Amniotic epithelial cell (primary cell): ENCODE measurements at regions not wholly inside any gene's neighbourhood (a gene's known extent, or its start where the extent isn't known, plus 50 kb on each side); places are given as distances from the start of the nearest gene placed in this dataset.

Experiments
- DNase-seq: peaks from one replicate; pipeline ENCODE4 v3.0.0-alpha.2; 2010; ENCODE audit warnings: low read depth

DNA sequence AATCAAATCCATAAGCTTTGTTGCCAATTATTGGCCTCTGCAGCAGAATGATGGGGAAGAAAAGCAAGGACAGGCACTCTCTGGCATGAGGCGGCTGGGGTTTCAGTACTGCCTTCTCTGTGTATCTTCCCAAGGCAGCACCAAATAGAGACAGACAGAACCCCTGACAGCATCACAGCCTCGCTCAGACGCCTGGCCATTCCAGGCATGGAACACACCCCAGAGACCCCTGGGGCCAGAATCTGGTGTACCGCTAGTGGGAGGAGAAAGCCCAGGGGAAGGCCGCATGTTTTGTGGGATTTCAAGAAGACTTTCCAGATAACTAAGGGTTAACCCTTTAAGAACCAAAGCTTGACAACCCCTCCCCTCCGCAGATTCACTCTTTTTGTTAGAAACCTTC is 282.1 kb downstream of the EN1 start:
- DNase-seq = no peak

DNA sequence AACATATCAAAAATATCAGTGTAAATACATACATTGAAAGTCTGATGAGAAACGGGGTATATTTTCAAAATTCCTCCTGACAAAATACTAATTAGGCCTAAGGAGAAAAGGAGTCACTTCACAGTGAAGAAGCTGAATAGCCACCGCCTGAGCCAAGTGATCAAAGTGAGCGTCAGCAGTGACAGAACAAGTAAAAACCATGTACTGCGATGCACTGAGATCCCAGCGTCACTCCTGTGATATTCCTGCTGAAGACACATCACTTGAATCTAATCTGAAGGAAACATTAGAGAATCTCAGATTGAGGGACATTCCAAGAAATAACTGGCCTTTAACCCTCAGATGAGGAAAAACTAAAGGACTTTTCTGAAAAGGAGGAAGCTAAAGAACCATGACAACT is 285.3 kb downstream of the EN1 start:
- no peak for DNase-seq

DNA sequence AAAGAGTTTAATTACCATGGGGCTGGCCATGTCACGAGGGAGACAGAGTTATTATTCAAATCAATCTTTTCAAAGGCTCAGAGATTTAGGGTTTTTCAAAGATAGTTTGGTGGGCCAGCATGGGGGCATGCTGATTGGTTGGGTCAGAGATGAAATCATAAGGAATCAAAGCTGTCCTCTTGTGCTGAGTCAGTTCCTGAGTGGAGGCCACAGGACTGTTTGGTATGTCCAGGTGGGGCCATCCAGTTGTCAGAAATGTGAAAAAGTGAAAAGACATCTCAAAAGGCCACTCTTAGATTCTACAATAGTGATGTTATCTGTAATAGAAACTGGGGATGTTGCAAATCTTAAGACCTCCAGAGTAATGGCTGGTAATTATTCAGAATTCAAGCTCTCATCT is 288.6 kb downstream of the EN1 start:
- DNase-seq = no peak

DNA sequence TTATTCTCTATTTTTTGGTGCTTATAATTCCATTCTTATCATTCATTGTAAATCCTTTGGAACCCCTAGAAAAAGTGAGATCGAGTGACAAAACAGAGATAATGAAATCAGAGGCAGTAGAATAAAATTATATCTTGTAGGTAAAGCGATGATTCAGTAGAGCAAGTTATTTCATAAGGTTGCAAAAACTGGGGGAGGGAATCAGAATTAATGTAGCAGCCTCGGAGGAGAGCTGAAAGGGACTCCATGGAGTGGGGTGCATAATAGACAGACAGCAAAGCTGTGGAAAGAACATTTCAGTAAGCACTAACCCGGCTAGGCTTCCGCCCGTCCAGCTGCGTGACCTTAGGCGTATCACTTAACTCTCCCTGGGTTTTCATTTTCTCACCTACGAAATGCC is 289.7 kb downstream of the EN1 start:
- no peak for DNase-seq

DNA sequence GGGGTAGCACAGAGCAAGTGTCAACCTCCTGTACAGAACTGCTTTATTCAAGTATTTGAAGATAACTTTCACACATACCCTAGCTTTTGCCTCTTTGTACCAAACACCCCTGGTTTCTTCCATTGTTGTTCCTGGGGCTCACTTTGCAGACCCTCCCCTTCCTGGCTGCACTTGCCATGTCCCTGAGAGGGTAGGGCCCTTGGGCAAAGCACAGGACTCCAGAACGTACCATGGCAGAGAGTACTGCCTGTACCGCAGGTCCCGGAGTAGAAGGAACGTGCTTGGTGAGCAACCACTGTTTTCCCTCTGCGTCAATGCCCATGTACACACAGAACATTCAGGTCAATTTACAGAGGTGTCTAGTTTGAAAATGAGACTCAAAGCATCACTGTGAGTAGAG is 290.4 kb downstream of the EN1 start:
- no peak for DNase-seq

DNA sequence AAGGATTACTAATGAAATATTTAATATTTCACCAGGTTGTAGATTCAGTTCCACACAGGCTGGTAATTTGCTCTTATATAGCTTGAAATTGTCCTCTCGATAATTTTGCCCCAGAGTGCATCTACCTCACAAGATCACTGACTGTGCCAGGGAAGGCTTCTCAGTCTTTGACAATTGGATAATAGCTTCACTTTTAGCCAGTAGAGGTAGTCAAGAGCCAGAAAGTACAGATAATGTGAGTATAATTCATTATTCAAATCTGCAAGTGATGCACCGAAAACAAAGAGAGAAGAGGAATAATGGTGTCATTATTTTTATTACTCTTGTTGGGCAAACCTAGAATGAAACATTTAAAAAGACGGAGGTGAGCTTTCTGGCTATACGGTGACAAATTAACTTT is 292.8 kb downstream of the EN1 start:
- no peak for DNase-seq

DNA sequence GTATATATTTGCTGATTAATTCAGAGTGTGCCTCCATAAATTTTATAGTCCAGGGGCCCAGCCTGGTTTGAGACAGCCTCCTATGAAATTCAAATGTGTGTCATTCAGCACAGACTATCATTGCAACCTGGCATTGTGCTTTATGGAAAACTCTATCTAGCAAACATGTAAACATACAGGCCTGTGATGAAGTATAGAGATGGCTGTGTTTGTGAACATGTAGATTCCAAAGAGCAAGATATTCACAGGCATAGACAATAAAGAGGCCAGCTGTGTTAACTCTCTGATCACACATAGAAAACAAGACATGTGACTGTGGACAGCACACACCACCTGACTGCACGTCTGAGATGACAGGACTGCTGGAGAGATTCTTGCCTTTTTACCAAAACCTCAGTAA is 297.9 kb downstream of the EN1 start:
- no peak for DNase-seq

DNA sequence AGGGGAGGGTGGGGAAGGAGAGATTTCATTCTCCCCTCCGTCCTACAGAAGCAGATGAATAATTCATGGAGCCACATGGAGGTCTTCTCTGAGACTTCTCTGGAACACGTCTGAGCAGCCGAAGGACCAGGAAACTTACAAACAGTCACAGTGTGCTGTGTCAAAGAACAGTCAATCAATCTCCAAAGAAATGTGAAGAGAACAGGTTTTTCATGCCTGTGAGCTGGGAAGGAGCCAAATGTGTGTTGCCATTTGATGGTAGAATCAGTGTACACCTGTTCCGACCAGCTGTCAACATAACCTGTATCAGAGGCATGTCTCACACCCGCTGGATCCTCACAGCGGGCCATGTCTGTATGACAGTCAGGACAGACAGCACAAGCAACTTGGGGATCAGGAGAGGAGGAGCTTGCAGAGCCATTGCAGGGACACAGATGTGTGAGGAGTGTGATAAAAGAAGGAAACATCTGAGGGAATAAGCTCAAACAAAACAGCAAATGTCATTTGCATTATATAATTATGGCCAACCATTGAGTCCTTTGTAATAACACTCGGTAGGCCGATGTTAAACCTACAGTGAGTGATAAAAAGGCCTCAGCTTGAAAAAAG is 298.5 kb downstream of the EN1 start:
- no peak for DNase-seq

DNA sequence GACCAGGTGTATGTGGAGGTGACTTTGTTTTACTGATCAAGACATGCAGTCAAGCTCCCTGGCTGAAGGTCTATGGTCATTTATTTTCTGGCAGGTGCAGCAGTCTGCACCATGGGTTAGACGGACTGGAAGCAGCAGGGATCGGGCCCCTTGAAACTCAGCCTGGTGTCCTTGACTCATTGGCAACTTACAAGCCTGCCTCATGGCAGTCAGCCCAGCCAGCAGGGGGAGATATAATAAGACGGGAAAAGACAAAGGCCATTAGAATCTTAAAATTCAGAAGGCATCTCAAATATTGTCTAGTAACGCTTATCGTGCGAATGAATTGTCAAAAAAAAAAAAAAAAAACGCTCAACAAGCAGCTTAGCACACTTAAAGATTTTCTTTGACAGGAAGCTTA is 308.2 kb downstream of the EN1 start:
- no peak for DNase-seq

DNA sequence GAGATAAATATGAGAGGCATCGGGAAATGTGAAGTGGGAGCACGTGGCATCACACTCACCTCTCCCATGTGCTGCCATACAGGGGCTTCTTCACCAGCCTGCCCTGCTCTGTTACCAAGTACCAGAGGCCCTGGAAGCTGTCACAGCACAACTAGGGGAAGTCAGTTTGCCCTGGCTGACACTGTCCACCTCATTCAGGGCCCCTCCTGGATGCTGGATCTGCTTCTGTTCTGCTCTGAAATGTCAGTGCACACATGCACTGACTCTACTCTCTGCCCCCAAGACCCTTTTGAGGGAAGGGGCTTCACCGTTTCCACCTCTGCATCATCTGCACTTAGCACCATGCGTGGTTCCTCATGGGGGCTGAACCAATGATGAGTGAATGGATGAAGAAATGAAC is 311.1 kb downstream of the EN1 start:
- DNase-seq = no peak

DNA sequence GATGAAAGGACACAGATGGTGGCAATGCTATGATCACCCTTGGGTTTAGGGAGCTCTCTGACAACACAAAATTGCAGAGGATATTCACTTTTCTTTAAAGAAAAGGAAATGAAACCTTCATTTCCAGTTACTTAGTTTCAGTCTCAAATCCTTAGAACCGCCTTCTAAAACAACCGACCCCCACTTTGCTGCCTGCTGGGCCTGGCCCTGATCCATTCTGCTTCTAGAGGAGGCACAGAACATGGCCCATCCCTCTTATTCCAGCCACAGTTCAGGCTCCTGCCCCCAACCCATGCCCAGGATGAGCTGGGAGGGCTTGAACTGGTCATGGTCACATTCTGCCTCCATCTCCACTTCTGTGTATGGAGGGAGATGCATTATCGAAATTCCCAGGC is 311.6 kb downstream of the EN1 start:
- DNase-seq = no peak

DNA sequence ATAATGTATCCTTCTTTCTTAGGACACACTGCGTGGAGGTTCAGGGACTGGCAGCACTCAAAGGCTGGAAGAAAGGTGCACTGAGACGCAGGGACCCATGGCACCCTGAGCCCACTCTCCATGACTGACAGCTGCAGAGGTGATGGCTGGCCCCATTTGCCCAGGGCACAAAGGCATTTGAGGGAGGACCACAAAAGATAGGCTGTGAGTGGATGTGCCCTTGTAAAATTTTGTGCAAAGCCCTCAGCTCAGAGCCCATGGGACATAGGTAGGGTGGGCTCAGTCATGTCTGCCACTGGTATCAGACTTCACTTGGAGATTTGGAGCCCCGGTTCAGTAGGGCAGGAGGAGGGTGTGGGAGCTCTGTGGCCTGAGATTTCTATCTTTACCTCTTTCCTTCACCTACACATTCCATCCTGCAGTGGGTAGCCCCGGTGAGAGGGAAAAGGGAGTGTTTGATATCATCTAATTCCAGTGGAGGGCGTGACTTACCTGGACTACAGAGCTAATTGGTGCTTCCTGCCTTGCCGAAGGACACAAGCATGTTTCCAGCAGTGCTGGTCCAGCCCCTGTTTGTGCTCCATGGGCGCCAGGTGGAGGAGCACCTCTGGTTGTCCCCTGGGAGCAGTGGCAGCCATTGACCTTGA is 312.2 kb downstream of the EN1 start:
- DNase-seq = no peak

DNA sequence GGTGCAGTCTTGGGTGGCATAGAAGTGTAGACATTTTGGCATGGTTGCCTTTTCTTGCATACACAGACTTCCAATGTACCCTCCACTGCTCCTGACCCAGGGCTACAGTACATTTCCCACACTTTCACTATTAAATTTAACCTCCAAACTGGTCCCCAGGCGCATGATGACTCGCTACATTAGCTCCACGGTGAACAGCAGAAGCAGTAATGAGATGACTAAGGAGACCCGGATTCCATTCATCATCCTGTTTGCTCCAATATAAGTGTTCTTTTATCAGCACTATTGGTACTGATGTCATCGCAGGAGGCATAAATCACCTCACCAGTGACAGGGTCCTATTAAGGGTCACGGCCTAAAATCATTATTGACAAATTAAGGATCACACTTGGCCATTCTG is 316.5 kb downstream of the EN1 start:
- no peak for DNase-seq

DNA sequence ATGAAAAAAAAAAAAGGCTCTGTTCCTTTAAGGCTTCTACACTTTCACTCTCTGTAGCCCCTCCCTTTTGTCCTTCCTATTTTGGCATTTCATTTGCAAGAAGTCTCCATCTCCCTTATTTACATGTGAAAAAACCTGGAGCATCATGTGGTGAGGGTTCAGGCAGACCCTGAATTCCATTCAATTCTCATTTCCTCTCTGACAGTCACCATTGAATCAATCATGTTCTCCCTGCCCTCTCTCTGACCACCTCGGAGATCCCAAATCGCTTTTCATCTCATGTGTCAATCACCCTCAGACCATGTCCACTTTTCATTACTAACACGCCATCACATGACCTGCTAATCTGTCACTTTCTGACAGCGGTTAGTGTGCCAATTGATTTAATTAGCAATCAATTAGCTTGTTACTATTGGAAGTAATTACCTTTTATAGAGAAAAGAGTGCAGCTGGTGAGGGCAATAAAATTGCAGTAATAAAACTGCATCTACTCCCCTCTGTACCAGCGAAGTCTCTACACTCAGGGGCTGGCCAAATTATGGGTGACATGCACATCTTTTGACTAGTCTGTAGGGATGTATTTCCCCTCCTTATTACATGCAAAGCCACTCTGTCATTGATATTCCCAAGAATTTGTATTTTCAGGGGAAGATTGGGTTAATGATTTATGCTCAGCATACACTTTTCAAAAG is 317.4 kb downstream of the EN1 start:
- DNase-seq = no peak

DNA sequence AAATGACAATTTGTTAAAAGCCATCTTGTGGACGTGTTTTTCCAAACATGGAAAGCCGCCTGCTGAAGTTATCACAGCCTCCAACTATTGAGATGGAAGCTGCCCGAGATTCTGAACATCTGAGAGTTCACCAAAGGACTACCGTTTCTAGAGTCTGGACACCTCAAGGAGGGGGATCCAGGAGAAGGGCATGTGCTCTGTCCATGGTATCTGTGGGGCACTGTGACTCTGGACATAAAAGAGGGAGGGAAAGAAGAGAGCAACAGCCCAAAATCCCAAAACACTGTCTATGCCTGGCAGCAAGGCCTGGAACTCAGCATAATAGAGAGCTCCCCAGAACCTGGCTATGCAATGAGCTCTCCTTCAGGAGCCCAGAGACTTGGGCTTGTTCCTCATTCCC is 319.9 kb downstream of the EN1 start:
- DNase-seq = no peak

DNA sequence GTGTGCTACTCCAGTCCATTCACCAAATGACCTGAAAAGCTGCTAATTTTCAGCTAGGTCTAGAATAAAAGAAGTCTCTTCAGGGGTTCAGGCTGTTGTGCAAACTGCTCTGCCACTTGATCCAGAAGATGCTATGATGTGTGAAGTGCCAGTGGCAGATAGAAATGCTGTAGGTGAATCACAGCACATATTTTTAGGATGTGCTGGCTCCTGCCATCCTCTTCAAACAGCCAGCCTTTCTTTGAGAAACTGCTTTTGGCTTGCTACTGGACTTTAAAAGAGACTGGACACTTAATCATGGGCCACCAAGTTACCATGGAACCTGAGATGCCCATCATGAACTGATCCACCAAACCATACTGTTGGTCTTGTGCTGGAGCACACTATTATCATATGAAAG is 322.1 kb downstream of the EN1 start:
- DNase-seq = no peak

DNA sequence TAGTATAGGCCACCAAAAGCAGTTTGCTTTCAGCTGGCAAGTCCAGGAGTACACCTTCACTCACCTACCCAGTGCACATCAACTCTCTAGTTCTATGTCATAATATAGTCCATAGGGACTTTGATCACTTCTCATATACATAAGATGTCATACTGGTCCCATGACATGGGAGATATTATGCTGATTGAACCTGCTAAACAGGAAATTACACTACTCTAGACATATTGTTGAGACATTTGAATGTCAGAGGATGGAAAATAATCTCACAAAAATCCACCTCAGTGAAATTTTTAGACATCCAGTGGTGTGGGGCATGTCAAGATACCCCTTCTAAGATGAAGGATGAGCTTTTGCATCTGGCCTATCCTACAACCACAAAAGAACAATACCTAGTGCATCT is 322.5 kb downstream of the EN1 start:
- no peak for DNase-seq

DNA sequence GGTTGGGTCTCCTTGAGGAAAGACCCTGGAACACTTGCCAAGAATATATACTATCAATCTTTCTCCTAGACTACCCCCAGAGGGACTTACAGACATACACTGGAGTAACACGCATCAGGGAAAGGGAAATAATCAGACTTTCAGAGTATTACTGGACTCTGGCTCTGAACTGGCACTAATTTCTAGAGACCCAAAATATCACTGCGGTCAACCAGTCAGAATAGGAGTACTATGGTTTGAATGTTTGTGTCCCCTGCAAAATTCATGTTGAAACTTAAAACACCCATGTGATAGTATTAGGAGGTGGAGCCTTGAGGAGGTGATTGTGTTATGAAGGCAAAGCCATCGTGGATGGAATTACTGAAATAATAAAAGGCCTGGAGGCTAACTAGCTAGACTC is 323.7 kb downstream of the EN1 start:
- DNase-seq = no peak

DNA sequence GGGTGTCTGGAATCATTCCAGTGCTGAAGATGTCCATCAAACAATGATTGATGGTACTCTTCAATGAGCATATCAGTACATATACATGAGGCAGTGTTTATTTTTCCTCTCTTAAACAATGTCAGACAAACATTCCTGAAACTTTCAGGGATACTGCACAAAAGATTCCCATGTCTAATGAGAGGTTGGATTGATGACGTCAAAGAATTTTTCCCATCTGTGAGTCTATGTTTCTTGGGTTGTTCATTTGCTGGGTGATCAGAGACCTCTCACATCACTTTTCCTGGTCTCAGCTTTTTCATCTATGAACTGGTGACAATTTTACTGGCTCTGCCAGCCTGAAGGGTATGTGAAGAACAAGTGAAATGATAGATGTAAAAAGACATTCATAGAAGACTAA is 325.5 kb downstream of the EN1 start:
- no peak for DNase-seq

DNA sequence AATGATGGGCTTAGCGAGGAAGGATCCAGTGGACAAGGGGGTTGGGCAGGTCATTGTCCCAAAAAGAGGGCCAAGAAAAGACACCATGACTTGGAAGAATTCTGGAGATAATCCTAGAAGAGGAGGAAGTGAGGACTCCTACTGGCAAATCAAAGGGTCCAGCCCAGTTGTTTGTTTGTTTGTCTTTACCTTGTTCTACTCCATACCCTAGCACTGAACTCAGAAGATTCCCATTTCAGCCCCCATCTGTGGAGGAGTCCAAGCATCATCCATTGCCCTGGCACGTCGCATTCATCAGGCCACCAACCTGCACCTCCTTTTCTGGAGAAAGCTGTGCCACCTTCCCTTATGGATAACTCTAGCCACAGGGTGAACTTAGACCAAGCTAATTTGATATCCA is 326.2 kb downstream of the EN1 start:
- DNase-seq = no peak

DNA sequence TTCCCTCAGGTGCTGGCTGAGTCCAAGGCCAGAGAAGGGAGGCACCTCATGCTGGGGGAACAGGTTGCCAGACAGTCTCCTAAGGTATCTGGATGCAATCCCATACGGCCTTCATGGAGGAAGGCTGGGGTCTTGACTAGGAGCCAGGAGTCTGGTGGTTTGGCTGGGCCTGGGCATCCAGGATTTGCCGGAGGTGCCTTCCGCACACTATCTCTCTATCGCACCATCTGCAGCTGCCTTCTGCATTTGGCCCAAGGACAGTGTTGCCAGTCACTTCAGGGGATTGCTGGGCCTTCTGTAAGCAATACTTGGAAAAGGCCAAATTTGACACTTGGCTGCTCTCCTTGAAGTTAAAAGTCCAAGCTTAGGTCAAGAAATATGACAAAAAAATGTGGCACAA is 327.2 kb downstream of the EN1 start:
- no peak for DNase-seq

DNA sequence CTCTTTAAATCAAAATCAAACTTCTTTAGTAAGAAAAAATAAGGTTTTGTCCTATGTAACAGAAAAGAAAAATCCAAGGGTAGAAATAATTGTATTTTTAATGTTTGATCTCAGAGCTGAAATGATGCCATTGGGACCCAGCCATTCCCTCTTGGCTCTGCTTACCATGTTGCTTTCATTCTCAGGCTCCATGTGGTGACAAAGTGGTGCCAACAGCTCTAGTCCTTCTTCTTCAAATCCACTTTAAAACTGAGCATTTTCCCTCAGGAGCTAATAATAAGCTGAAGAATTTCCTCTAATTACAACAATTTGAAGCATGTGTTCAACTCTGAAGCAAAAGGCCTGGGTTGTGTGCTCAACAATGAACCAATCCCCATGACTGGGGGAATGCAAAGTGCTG is 327.9 kb downstream of the EN1 start:
- no peak for DNase-seq

DNA sequence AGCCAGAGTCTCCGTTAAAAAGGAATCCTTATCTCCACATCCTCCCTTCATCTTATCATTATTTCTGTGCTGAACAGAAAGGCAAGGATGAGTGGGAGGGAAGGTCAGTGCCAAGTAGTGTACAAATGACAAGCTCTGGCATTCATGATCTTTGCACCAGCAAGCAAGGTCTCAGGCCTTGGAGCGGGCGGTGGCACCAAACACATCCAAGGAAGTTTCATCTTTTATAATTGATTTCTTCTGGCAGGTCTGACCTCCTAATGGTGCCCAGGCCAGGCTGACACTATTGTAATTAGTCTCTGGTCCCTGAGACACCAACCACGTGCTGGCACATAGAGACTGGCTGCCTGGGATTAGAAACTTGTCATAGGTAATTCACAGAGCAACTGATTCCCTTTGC is 336.6 kb downstream of the EN1 start:
- no peak for DNase-seq
